HG03571 (cell line): ENCODE measurements at regions not wholly inside any gene's neighbourhood (a gene's known extent, or its start where the extent isn't known, plus 50 kb on each side); places are given as distances from the start of the nearest gene placed in this dataset.
A peak's percentile ranks its signal among the peaks of the same experiment; 100 is the strongest.
"Not testable (repeated sequence)": the region's sequence is repeated elsewhere in the genome, so short reads cannot be mapped to it uniquely, and the experiment has no call there.

ENCODE experiments used
- ATAC-seq: cut with Tn5 transposase; IDR thresholded peaks from one replicate; pipeline ENCODE4 v1.9.1; 2021; ENCODE audit not compliant: unreplicated experiment

DNA sequence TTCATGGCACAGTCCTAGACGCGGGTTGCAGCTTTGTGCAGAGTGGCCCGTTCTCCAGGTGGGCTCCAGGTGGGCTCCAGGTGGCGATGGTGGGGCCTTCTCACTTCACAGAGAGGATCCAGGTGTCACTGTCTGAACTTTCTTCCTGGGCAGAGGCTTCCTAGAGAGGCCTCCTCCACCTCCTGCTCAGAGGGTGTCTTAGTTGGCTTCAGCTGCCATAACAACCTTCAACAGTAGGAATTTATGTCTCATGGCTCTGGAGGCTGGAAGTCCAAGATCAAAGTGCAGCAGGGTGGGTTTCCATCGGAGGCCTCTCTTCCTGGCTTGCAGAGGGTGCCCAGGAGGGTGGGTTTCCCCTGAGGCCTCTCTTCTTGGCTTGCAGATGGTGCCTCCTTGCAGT, 125.1 kb downstream of the GLRX3 start:
- ATAC-seq: no peak

DNA sequence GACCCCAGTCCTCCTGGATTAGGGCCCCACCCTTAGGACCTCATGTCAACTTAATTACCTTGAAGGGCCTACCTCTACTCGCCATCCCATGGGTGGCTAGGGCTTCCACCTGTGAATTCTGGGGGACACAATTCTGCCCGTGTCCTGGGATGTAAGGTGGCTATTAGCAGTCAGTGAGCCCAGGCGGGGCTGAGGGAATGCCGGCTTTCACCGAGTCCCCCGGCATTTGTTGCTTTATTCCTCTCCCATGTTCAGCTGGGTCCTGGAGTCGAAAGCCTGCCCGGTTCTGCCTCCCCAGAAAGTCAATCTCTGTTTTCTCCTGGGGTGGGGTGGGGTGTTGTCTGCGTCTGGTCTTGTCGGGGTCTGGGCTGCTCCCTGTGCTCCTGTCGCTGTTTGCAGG, 125.6 kb downstream of the GLRX3 start:
- ATAC-seq: no peak

DNA sequence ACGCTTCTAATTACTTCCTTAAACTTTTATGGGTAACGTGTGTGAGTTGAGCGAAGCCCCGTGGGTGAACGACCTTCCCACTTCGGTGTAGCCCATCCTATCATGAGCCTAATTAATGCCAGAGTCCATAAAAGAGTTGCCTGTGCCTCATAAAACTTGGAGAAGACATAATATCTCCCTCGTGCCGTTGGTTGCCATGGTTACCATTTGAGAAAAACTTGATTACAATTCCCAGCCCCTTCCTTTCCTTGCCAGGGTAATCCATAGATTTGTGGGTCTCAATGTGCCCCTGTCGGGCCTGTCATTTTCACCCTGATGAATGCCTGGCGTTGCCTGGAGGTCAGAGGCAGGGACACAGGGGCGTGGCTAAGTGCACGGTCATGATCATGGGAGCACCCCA, 127.1 kb downstream of the GLRX3 start:
- ATAC-seq: no peak

DNA sequence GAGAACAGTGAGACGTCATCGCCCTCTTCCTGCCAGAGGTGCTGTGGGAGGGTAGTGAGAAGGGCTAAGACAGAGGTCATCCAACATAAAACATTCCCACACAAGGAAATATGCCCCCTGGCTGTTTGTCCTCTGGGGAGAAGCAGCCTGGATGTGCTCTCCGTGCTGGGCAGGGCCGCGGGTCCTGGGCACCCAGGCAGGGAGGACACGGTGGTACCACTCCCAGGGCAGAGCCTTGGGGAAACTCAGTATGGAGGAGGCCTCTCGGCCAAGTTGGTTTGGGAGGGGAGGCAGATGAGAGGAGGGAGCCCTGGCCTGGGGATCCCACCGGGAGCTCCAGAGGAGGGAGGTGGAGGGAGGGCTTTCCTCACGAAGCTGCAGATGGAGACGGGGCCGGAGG, 129.4 kb downstream of the GLRX3 start:
- ATAC-seq: no peak

DNA sequence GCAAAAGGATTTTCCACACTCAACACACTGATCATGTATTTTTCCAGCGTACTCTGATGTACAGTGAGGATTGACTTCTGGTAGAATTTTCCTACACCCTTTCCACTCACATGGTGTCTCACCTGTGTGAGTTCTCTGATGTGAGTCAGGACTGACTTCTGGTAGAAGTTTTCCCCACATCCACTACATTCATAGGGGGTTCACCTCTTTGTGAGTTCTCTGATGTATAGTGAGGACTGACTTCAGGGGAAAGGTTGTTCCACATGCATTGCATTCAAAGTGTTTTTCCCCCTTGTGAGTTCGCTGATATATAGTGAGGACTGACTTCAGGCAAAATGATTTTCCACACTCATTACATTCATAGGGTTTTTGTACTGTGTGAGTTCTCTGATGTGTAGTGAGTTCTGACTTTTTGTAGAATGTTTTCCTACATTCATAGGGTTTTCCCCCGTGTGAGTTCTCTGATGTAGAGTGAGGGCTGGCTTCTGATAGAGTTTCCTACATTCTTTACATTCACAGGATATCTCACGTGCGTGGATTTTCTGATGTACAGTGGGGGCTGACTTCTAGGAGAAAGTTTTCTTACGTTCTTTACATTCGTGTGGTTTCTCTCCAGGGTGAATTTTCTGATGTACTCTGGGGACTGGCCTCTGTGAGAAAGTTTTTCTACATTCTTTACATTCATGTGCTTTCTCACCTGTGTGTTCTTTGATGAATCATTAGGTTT, 146.5 kb downstream of the GLRX3 start:
- ATAC-seq: no peak

DNA sequence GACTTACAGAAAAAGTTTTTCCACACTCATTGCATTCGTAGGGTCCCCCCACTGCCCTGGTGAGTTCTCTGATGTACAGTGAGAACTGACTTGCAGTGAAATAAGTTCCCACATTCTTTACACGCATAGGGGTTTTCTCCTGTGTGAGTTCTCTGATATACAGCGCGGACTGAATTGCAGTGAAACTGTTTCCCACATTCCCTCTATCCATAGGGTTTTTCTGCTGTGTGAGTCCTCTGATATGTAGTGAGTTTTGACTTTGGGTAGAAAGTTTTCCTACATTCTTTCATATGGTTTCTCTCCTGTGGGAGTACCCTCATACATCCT, 147.0 kb downstream of the GLRX3 start:
- ATAC-seq: no peak

DNA sequence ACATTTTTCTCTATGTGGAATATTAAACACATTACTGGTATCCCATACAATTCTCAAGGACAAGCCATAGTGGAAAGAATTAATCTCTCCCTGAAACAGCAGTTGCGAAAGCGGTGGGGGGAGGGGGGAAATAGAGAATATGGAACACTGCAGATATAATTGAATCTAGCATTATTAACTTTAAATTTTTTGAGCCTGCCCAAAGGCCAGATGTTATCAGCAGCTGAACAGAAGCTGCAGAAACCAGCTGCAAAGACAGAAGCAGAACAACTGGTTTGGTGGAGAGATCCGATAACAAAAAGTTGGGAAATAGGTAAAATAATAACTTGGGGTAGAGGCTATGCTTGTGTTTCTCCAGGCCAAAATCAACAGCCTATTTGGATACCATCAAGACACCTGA, 159.6 kb downstream of the GLRX3 start:
- ATAC-seq: not testable (repeated sequence)

DNA sequence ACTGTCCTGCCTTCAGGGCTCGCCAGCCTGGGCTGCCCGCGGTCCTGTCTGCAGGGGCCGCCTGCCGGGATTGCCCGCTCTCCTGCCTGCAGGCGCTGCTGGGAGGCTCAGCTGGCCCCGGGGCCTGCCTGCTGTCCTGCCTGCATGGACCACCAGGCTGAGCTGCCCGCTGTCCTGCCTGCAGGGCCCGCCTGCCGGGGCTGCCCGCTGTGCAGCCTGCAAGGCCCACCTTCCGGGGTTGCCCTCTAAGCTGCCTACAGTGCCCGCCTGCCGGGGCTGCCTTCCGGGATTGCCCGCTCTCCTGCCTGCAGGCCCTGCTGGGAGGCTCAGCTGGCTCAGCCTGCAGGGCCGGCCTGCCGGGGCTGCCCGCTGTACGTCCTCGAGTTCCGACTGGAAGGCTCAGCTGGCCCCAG, 164.4 kb downstream of the GLRX3 start:
- ATAC-seq: peak; percentile 14

DNA sequence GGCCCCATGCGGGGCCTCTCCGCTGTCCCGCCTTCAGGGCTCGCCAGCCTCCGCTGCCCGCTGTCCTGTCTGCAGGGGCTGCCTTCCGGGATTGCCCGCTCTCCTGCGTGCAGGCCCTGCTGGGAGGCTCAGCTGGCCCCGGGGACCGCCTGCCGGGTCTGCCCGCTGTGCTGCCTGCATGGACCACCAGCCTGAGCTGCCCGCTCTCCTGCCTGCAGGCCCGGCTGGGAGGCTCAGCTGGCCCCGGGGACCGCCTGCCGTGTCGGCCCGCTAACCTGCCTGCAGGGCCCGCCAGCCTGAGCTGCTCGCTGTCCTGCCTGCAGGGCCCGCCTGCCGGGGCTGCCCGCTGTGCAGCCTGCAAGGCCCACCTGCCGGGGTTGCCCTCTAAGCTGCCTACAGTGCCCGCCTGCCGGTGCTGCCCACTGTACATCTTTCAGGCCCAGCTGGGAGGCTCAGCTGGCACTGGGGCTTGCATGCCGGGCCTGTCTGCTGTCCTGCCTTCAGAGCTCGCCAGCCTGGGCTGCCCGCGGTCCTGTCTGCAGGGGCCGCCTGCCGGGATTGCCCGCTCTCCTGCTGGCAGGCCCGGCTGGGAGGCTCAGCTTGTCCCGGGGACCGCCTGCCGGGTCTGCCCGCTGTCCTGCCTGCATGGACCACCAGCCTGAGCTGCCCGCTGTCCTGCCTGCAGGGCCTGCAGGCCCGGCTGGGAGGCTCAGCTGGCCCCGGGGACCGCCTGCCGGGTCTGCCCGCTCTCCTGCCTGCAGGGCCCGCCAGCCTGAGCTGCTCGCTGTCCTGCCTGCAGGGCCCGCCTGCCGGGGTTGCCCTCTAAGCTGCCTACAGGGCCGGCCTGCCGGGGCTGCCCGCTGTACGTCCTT, 165.1 kb downstream of the GLRX3 start:
- peak; percentile 64 for ATAC-seq

DNA sequence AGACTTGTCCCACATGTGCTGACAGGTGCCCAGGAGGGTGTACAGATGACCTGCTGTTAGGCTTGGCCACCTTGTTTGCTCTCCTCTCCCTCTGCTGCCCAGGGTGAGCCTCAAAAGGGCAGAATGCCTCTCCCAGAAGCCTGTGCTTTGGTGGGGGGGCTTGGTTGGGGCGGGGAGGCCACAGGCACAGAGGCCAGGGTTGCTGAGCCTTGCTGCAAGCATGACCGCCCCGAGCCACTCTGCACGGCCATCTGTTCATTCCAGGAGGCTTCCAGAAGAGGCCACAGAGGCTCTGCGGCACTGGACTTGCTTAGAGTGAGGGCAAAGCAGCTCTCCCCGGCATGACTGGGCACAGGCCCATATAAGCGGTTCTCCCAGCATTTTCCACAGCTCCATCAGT, 190.8 kb downstream of the GLRX3 start:
- ATAC-seq: no peak

DNA sequence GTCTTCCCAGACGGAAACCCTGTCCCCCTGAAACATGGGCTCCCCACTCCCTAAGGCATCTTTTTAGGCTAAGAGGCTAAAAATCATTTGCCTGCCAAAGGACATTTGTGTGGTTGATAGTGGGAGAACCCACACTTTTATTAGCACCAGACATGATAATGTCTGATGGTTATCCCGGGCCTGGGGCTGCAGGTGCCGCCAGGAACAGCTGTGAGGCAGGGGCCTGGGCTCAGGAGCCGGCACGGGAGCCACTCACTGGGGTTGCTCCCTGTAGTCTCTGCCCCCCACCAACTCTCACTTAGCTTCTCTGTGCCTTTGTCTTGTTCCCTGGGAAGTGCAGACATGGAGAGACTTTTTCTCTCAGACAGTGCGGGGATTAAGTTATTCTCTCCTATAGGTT, 193.6 kb downstream of the GLRX3 start:
- no peak for ATAC-seq

DNA sequence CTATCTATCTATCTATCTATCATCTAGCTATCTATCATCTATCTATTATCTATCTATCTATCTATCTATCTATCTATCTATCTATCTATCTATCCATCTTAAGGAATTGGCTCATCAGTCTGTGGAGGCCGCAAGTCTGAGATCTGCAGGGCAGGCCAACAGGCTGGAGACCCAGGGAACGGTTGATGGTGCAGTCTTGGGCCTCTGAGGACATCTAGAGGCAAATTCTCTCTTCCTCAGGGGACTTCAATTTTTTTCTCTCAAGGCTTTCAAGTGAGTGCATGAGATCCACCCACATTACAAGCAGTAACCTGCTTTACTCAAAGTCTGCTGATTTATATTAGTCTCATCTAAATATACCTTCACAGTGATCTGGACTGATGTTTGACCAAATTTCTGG, 197.0 kb downstream of the GLRX3 start:
- no peak for ATAC-seq

DNA sequence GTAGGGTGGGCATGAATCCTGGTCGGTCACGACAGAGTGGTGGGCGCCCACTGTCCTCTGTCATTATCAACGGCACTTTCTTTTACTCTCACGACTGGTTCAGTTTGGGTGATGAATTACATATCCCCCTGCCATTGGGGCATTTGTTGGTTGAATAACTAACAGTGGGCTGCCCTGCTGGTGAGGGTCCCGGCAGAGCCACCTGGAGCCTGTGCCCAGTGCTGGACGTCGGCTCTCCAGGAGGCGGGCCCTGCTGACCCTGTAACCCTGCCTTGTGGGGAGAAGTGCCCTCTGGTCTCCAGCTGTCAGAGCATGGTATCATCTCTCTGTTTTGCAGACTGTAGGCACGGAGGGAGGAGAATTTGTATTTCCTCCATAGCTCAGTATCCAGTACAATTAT, 199.1 kb downstream of the GLRX3 start:
- no peak for ATAC-seq

DNA sequence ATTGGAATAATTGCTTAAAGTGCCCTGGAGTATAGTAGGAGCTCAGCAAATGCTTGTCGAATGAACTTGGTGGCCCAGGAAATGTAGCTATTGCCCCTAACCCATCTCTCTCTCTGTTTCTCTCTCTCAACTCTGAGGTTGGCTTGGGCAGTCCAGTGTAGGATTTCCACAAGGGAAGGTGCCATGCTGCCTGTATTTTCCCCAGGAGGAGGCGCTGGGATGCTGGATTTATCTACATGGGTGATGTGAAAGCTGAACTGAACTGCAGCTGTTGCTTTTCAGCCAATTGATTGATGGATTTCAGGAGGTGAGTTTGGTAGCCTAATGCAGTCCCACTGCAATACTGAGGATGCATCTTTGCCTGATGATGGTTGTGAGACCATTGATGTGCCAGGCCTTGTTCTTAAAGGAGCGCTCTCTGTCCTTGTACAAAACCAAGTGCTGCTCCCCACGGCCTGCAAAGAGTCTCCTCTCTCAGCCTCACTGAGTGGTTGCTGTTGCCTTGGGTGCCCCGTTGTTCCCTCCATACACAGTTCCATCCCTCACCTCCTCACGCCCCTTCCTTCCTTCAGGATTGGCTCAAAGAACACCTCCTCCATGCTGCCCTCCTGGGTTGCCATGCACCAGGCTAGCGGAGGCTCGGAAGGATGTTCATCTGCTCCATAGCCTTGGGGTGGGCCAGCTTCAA, 200.6 kb downstream of the GLRX3 start:
- no peak for ATAC-seq

DNA sequence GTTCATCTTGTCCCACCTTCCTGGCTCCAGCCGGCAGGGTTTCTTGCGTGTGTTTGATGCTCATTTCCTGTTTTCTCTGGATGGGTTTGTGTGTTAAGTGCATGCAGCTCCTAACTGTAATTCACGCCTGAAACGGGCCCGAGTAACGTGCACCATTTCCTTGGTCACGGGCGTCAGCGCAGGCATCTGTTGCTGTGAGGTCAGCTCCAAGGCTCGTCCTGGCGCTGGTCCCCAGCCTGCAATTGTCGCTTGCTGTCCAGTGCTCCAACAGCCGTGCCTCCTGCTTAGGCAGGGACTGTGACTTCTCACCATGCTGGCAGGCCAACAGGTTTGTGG, 201.1 kb downstream of the GLRX3 start:
- ATAC-seq: no peak

DNA sequence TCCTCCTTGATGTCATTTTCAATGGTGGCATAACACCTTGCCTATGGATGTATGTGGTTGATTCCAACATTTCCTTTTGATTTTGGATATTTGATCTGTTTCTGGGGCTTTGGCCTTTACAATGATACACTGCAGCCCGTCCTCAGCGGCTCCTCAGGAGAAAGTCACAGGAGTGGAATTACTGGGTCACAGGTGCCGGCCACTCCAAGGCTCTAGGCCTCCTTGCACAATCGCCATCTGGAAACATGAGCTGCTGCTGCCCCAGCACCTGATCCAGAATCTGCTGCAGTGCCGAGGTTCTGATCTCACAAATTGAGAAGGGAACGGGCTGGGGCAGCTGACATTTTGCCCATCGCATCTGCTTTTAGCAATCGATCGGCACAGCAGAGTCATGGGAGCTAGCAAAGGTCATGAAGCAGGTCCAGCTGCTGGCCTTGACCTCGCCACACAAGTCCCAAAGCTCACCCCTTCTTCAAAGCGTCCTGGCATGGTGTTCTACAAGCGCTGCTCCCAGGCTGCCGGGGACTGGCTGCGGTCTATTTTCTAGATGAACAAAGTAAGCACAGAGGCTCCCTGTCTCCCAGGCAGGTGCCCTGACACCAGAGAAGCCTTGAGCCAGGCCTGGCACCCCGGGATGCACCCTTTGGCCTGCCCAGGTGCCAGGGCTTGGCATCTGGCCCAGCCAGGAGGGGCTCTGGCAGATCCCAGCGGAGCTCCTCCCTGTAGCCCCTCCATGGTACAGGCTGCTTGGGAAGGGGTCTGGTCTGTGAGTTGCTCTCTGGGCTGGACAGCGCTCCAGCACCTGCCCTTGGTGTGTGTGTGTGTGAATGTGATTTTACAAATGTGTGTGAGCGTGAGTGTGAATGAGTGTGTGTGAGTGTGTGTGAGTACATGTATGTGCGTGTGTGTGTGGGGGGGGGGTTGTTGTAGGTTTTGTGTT, 201.8 kb downstream of the GLRX3 start:
- ATAC-seq: no peak

DNA sequence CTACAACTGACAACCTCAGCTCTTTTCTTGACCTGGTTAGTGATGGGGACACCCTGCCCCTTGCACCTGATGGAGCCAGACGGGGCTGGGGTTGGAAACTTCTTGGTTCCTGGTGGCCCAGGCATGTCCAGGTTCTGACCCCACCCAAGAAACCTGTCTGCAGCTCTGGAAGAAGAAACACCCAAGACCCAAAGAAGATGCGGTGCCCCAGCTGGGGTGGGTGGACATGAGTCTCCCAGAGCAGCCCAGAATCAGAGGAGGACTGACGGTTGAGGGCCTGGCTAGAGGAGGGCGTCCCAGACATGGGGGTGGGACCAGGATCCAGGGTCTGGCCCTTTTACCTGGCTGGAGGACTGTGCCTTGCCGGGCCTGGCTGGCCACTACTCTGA, 202.4 kb downstream of the GLRX3 start:
- ATAC-seq: no peak

DNA sequence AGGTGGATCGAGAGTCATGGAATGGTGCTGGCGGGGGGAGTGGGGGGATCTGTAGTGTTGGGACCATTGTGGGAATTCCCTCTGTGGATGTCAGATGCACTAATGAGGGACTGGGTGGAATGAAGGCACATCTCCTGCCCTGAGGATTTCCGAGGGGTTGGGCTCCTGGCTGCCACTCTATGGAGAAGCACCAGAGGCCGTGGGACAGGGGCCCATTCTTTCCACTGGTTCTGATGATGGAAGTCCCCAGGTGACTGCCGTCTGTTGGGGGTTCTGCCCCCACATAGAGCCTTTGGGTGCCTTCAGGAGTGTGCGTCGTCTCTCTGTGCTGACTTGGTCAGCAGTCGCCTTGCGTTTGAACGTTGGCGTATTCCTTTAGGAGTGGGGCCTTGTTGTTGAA, 202.9 kb downstream of the GLRX3 start:
- no peak for ATAC-seq

DNA sequence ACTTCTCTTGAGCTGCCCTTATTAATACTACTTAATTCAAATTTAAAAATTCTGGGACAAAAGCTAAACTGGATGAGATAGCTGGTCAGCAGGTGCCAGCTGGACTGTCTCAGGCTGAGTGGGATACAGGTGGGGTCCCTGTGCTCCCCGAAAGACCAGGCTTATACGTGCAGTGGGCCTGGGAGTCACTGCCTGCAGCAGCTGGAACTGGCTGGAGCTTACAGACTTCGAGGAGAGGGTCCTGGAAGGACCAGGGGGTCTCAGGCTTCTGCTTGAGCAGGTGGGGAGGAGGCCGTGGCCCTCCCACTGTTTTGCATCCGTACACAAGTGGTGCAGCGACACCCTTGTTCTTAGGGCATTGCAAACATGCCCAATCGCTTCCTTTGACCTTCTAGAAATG, 203.7 kb downstream of the GLRX3 start:
- ATAC-seq: no peak

DNA sequence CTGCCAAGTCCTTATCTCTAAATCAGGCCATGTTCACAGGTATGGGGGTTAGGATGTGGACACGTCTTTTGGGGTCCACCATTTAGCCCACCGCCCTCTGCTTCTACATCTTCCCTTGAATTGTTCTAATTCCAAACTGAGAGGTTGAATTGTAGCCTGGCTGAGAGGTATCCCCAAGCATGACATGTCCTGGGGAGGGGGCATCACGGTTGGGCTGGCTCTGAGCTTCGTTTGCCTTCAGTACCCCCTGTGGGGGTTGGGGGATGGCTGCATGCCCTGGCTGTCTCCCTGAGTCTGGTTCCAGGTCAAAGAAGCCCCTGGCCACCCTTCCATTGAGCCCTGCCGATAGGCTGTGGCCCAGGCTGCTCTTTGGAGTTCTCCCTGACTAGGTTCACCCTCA, 204.6 kb downstream of the GLRX3 start:
- ATAC-seq: no peak

DNA sequence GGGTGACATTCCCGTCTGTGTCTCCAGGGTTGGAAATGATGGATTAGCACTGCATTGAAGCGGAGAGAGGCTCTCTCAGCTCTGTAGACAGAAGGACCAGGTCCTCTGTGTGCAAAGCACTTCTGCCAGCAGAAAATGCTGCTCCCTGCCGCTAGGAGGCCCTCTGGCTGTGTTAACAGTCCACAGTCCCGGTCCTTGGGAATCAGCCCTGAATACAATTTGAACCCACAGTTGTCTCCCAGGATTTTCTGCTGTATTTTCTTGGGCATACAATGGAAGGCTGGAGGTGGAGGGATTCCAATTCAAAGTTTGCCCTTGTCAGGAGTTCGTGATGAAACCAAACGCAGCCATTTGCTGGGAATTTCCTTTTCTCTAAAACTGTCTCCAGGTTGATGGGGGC, 205.2 kb downstream of the GLRX3 start:
- ATAC-seq: no peak
